ENCODE measurements at regions not wholly inside any gene's neighbourhood (a gene's known extent, or its start where the extent isn't known, plus 50 kb on each side); places are given as distances from the start of the nearest gene placed in this dataset.

- H3K4me3 ChIP-seq (ENCODE audit: low read depth, low read length, poor library complexity, severe bottlenecking), result no peak overlapping the region
- CTCF ChIA-PET, result interaction anchor here (1.0 kb wide), 1 partner anchor 32 kb away, joined by 3 read pairs; no protein-coding TSS in a partner anchor
- BruUV-seq (replicated peaks), result no TSS peak
- H3K9me3 ChIP-seq (ENCODE audit: low read depth, low read length, poor library complexity, severe bottlenecking), result no peaks in the 10 kb centered on the region
- H3K4me1 ChIP-seq (ENCODE audit: insufficient read depth, low read length, poor library complexity, severe bottlenecking), result peaks cover 4% of the 10 kb centered on the region
- H3K27me3 ChIP-seq (replicated peaks; ENCODE audit: insufficient read depth, low read depth, low read length, poor library complexity), result no peaks in the 10 kb centered on the region
- POLR2A ChIA-PET (ENCODE audit: low non-redundant PET), result no interaction called here
- no peak for TF ChIP-seq EZH2 (IDR thresholded peaks at IDR 0.05; ENCODE audit: borderline replicate concordance, low read depth, low read length, poor library complexity, severe bottlenecking)
- TF ChIP-seq CTCF (conservative IDR thresholded peaks at IDR 0.05; ENCODE audit: low read depth, low read length), result no peak
- H3K36me3 ChIP-seq (ENCODE audit: insufficient read depth, low read length, poor library complexity, severe bottlenecking), result no peaks in the 10 kb centered on the region
- DNase-seq (ENCODE audit: low spot score), result no peak
- H3K27ac ChIP-seq (ENCODE audit: low read depth, low read length, poor library complexity, severe bottlenecking), result no peak overlapping the region
- intact Hi-C loops (cut with micrococcal nuclease; ENCODE audit: unreplicated experiment), result no loop called here
Measured at GRCh38 chr7:98778421-98778820, 91.4 kb downstream of the TMEM130 start.

- no TSS peak for BruUV-seq (replicated peaks)
- TF ChIP-seq CTCF (conservative IDR thresholded peaks at IDR 0.05; ENCODE audit: low read depth, low read length), result no peak
- TF ChIP-seq EZH2 (IDR thresholded peaks at IDR 0.05; ENCODE audit: borderline replicate concordance, low read depth, low read length, poor library complexity, severe bottlenecking), result no peak
- no peak overlapping the region for H3K4me3 ChIP-seq (ENCODE audit: low read depth, low read length, poor library complexity, severe bottlenecking)
- intact Hi-C loops (cut with micrococcal nuclease; ENCODE audit: unreplicated experiment), result no loop called here
- H3K4me1 ChIP-seq (ENCODE audit: insufficient read depth, low read length, poor library complexity, severe bottlenecking), result peaks cover 4% of the 10 kb centered on the region
- DNase-seq (ENCODE audit: low spot score), result peak; percentile 34
- no peaks in the 10 kb centered on the region for H3K36me3 ChIP-seq (ENCODE audit: insufficient read depth, low read length, poor library complexity, severe bottlenecking)
- ChIA-PET POLR2A (ENCODE audit: low non-redundant PET) (no interaction called here), CTCF (no interaction called here)
- no peaks in the 10 kb centered on the region for H3K9me3 ChIP-seq (ENCODE audit: low read depth, low read length, poor library complexity, severe bottlenecking)
- no peaks in the 10 kb centered on the region for H3K27me3 ChIP-seq (replicated peaks; ENCODE audit: insufficient read depth, low read depth, low read length, poor library complexity)
- H3K27ac ChIP-seq (ENCODE audit: low read depth, low read length, poor library complexity, severe bottlenecking), result no peak overlapping the region
Measured at GRCh38 chr7:98779800-98780587, 89.8 kb downstream of the TMEM130 start.

GRCh38 chr7:98784216-98784785, 85.5 kb downstream of the TMEM130 start:
- no peaks in the 10 kb centered on the region for H3K27me3 ChIP-seq (replicated peaks; ENCODE audit: insufficient read depth, low read depth, low read length, poor library complexity)
- H3K27ac ChIP-seq (ENCODE audit: low read depth, low read length, poor library complexity, severe bottlenecking), result no peak overlapping the region
- ChIA-PET POLR2A (ENCODE audit: low non-redundant PET) (no interaction called here), CTCF (no interaction called here)
- no peaks in the 10 kb centered on the region for H3K9me3 ChIP-seq (ENCODE audit: low read depth, low read length, poor library complexity, severe bottlenecking)
- TF ChIP-seq EZH2 (IDR thresholded peaks at IDR 0.05; ENCODE audit: borderline replicate concordance, low read depth, low read length, poor library complexity, severe bottlenecking) (no peak), CTCF (conservative IDR thresholded peaks at IDR 0.05; ENCODE audit: low read depth, low read length) (no peak)
- H3K4me3 ChIP-seq (ENCODE audit: low read depth, low read length, poor library complexity, severe bottlenecking), result no peak overlapping the region
- H3K4me1 ChIP-seq (ENCODE audit: insufficient read depth, low read length, poor library complexity, severe bottlenecking), result peaks cover 4% of the 10 kb centered on the region
- BruUV-seq (replicated peaks), result no TSS peak
- DNase-seq (ENCODE audit: low spot score), result no peak
- H3K36me3 ChIP-seq (ENCODE audit: insufficient read depth, low read length, poor library complexity, severe bottlenecking), result no peaks in the 10 kb centered on the region
- intact Hi-C loops (cut with micrococcal nuclease; ENCODE audit: unreplicated experiment), result no loop called here

Data from A673 (cell line).